ENCODE measurements at regions not wholly inside any gene's neighbourhood (a gene's known extent, or its start where the extent isn't known, plus 50 kb on each side); places are given as distances from the start of the nearest gene placed in this dataset.

DNA sequence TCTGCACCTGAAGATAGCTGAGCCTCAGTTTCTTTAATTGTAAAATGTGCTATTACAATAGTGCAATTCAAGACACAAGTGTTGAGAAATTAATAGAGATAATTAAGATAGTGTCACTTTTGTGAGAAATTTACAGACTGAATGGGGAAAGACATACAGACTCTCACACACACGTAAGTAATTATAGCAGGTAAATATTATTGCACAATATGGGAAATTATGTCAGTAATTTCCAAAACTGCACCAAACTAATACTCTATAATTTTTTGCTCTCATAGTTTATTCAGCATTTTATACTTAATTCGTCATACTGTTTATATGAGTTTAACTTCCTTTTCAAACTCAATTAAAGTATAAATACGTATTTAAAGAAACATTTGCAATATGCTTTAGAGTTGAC lies 124.9 kb upstream of the GYPC start:
- no peak for ATAC-seq (ENCODE audit: low FRiP score in 2 of 2)
- Histone ChIP-seq H3K9me3 (no peaks in the 10 kb centered on the region), H3K36me3 (no peaks in the 10 kb centered on the region), H3K27ac (no peak overlapping the region), H3K4me3 (no peak overlapping the region), H3K27me3 (no peaks in the 10 kb centered on the region), H3K4me1 (no peaks in the 10 kb centered on the region)
- DNase-seq: no peak
- no peak for TF ChIP-seq EP300 (IDR thresholded peaks at IDR 0.05)
- WGBS, 2 donors: 72 to 88% methylated on average over 3 of the region's 3 CpGs

GRCh38 chr2:126534478-126534877 lies 121.5 kb upstream of the GYPC start:
- TF ChIP-seq POLR2AphosphoS5 (IDR thresholded peaks at IDR 0.05) (no peak), EP300 (IDR thresholded peaks at IDR 0.05) (no peak), CTCF (IDR thresholded peaks at IDR 0.05) (no peak), POLR2A (IDR thresholded peaks at IDR 0.05) (no peak)
- DNase-seq (no peak), ATAC-seq (ENCODE audit: low FRiP score in 2 of 2) (no peak)
- Histone ChIP-seq H3K9me3 (no peaks in the 10 kb centered on the region), H3K36me3 (no peaks in the 10 kb centered on the region), H3K4me3 (no peak overlapping the region), H3K27me3 (no peaks in the 10 kb centered on the region), H3K4me1 (no peaks in the 10 kb centered on the region), H3K27ac (no peak overlapping the region)
- 57 to 60% methylated on average over 6 of the region's 6 CpGs for WGBS, 2 donors

GRCh38 chr2:126535408-126535807 lies 120.5 kb upstream of the GYPC start:
- Histone ChIP-seq H3K27ac (no peak overlapping the region), H3K9me3 (no peaks in the 10 kb centered on the region), H3K27me3 (no peaks in the 10 kb centered on the region), H3K36me3 (no peaks in the 10 kb centered on the region), H3K4me3 (no peak overlapping the region), H3K4me1 (no peaks in the 10 kb centered on the region)
- TF ChIP-seq POLR2AphosphoS5 (IDR thresholded peaks at IDR 0.05): no peak
- no peak for TF ChIP-seq EP300 (IDR thresholded peaks at IDR 0.05)
- TF ChIP-seq POLR2A (IDR thresholded peaks at IDR 0.05): no peak
- no peak for TF ChIP-seq CTCF (IDR thresholded peaks at IDR 0.05)
- DNase-seq (no peak), ATAC-seq (ENCODE audit: low FRiP score in 2 of 2) (no peak)
- 69 to 82% methylated on average over 6 of the region's 6 CpGs for WGBS, 2 donors

DNA sequence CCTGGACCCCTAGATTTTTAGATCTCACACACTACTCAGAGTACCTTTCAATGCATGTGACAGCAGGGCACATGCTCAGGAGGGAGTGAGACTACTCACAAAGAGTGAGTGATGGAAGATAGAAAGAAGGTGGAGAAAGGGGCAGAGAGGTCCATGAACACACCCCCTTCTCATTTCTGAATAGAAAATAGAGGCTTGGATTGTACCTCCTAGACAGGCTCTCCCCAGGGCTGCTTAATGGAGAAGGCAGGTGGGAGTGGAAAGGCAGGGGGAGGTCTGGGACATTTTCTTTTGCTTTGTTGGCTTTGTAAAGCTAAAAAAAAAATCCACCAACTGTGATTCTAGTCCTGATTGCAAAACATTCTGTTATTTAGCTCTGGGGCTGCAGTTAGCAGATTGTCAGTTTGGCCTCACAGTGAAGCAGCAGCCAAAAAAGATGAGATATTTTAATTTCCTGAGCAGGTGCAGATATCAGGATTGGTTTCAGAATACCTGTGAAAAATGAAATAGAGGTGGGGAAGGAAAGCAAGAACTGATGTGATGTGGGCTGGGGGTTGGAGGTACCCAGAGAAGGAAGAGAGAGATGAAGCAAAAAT lies 119.3 kb upstream of the GYPC start:
- ATAC-seq (ENCODE audit: low FRiP score in 2 of 2) (no peak), DNase-seq (no peak)
- no peak overlapping the region for H3K27ac ChIP-seq
- TF ChIP-seq POLR2AphosphoS5 (IDR thresholded peaks at IDR 0.05) (no peak), EP300 (IDR thresholded peaks at IDR 0.05) (no peak), CTCF (IDR thresholded peaks at IDR 0.05) (no peak), POLR2A (IDR thresholded peaks at IDR 0.05) (no peak)
- H3K4me3 ChIP-seq: no peak overlapping the region
- H3K4me1 ChIP-seq: no peaks in the 10 kb centered on the region
- no peaks in the 10 kb centered on the region for H3K36me3 ChIP-seq
- no peaks in the 10 kb centered on the region for H3K27me3 ChIP-seq
- no peaks in the 10 kb centered on the region for H3K9me3 ChIP-seq

GRCh38 chr2:126539101-126539500 lies 116.9 kb upstream of the GYPC start:
- H3K36me3 ChIP-seq: no peaks in the 10 kb centered on the region
- TF ChIP-seq POLR2AphosphoS5 (IDR thresholded peaks at IDR 0.05): no peak
- TF ChIP-seq EP300 (IDR thresholded peaks at IDR 0.05): no peak
- TF ChIP-seq CTCF (IDR thresholded peaks at IDR 0.05): no peak
- no peak for TF ChIP-seq POLR2A (IDR thresholded peaks at IDR 0.05)
- no peaks in the 10 kb centered on the region for H3K4me1 ChIP-seq
- H3K27ac ChIP-seq: no peak overlapping the region
- WGBS, 2 donors: 92 to 94% methylated on average over 3 of the region's 3 CpGs
- no peak for DNase-seq
- H3K9me3 ChIP-seq: peaks cover 0 to 15% (median 11%) of the 10 kb centered on the region in 4 donors
- no peak overlapping the region for H3K4me3 ChIP-seq
- no peak for ATAC-seq (ENCODE audit: low FRiP score in 2 of 2)
- H3K27me3 ChIP-seq: no peaks in the 10 kb centered on the region
